ENCODE measurements at regions not wholly inside any gene's neighbourhood (a gene's known extent, or its start where the extent isn't known, plus 50 kb on each side); places are given as distances from the start of the nearest gene placed in this dataset.

DNA sequence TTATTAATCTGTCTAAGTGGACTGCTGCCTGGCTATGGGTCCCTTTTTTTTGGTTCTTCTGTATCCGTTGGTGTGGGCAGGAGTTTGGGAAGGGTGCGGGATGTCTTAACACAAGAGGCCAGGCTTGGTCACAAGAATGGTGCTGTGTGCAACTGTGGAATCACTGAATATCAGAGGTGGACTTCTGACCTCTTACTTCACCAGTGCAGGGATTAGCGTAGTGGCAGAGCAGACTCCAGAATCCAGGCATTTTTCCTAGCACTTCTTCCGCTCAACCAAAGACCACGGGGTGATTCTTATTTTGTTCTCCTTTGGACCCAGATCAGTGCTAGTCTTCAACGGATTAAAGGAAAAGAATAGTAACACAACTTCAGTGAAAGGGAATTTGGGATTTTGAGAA is 254.3 kb upstream of the TNP1 start:
- Histone ChIP-seq H3K27me3 (ENCODE audit: control insufficient read depth, insufficient read depth, low read length) (no peaks in the 10 kb centered on the region), H3K4me3 (ENCODE audit: low read depth, low read length) (no peak overlapping the region), H3K36me3 (ENCODE audit: control insufficient read depth, insufficient read depth, low read length) (no peaks in the 10 kb centered on the region)
- TF ChIP-seq, protein P1, sequence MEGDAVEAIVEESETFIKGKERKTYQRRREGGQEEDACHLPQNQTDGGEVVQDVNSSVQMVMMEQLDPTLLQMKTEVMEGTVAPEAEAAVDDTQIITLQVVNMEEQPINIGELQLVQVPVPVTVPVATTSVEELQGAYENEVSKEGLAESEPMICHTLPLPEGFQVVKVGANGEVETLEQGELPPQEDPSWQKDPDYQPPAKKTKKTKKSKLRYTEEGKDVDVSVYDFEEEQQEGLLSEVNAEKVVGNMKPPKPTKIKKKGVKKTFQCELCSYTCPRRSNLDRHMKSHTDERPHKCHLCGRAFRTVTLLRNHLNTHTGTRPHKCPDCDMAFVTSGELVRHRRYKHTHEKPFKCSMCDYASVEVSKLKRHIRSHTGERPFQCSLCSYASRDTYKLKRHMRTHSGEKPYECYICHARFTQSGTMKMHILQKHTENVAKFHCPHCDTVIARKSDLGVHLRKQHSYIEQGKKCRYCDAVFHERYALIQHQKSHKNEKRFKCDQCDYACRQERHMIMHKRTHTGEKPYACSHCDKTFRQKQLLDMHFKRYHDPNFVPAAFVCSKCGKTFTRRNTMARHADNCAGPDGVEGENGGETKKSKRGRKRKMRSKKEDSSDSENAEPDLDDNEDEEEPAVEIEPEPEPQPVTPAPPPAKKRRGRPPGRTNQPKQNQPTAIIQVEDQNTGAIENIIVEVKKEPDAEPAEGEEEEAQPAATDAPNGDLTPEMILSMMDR (IDR thresholded peaks at IDR 0.05; ENCODE audit: insufficient read depth, low read length, poor library complexity, severe bottlenecking) = no peak
- DNase-seq (ENCODE audit: low read depth) = no peak

DNA sequence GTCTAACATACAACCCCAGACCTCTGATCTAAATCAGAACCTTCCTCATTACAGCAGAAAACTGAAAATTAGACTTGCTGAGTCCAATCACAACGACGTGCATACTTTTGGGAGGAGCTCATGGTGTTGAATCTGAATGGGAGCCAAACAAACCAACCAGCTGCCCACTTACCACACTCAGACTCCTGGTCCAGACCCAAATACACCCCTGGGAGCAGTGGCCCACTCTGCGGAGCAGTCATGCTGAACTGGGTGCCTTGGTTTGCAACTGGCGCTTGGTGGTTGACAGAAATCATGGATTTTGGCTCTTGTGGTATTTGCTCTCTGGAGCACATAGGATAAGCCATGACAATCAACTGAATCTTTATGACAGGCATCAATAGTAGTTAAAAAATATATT is 253.6 kb upstream of the TNP1 start:
- DNase-seq (ENCODE audit: low read depth) = no peak
- TF ChIP-seq, protein P1 (IDR thresholded peaks at IDR 0.05; ENCODE audit: insufficient read depth, low read length, poor library complexity, severe bottlenecking) = no peak
- Histone ChIP-seq H3K4me3 (ENCODE audit: low read depth, low read length) (no peak overlapping the region), H3K36me3 (ENCODE audit: control insufficient read depth, insufficient read depth, low read length) (no peaks in the 10 kb centered on the region), H3K27me3 (ENCODE audit: control insufficient read depth, insufficient read depth, low read length) (no peaks in the 10 kb centered on the region)

DNA sequence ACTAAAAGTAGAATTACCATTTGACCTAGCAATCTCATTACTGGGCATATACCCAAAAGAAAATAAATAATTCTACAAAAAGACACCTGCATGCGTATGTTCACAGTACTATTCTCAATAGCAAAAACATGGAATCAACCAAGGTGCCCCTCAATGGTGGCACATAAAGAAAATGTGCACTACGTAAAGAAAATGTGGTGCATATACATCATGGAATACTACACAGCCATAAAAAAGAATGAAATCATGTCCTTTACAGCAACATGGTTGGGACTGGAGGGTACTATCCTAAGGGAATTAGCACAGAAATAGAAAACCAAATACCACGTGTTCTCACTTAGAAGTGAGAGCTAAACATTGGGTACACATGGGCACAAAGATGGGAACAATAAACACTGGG is 250.7 kb upstream of the TNP1 start:
- Histone ChIP-seq H3K36me3 (ENCODE audit: control insufficient read depth, insufficient read depth, low read length) (no peaks in the 10 kb centered on the region), H3K27me3 (ENCODE audit: control insufficient read depth, insufficient read depth, low read length) (no peaks in the 10 kb centered on the region), H3K4me3 (ENCODE audit: low read depth, low read length) (no peak overlapping the region)
- TF ChIP-seq, protein P1 (IDR thresholded peaks at IDR 0.05; ENCODE audit: insufficient read depth, low read length, poor library complexity, severe bottlenecking) = no peak
- DNase-seq (ENCODE audit: low read depth) = no peak

DNA sequence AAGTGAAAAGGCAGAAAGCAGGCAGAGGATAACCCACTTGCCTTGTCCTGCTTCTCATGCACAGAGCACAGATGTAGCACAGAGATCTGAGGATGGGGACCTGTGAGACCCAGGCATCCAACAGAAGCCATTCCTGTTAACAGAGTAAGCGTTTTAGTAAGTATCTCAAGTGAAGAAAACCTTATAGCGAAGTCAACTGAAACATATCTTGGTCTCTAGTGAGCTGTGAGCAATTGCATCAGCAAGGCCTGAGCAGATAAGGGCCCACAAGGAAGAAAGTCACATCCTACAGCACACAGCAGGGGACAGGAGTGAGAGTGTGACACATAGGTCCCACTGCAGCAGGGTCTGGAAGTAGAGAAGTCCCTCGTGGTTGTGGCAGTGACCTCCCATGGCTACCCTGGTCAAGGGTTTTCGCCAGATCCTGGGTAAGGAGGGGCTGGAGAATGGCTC is 248.7 kb upstream of the TNP1 start:
- no peaks in the 10 kb centered on the region for H3K27me3 ChIP-seq (ENCODE audit: control insufficient read depth, insufficient read depth, low read length)
- H3K36me3 ChIP-seq (ENCODE audit: control insufficient read depth, insufficient read depth, low read length) = no peaks in the 10 kb centered on the region
- no peak overlapping the region for H3K4me3 ChIP-seq (ENCODE audit: low read depth, low read length)
- no peak for DNase-seq (ENCODE audit: low read depth)
- TF ChIP-seq, protein P1 (IDR thresholded peaks at IDR 0.05; ENCODE audit: insufficient read depth, low read length, poor library complexity, severe bottlenecking) = no peak

DNA sequence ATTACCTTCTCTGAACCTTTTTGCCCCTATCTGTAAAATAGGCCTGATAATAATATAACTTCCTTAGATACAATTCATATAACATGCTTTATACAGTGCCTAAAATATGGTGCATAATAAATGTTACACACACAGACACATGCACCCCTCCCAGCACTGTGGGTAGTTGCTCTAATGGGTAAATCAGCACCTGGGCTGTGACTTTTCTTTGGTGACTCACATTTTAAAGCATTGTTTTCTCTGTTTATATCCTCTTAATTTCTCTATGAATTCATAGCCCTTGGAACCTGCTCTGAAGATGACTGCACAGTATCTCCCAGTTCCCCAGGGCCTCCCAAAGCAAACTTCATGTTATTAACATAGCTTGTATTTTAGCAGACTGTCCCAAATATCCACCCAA is 248.2 kb upstream of the TNP1 start:
- TF ChIP-seq, protein P1 (IDR thresholded peaks at IDR 0.05; ENCODE audit: insufficient read depth, low read length, poor library complexity, severe bottlenecking) = no peak
- no peaks in the 10 kb centered on the region for H3K36me3 ChIP-seq (ENCODE audit: control insufficient read depth, insufficient read depth, low read length)
- no peaks in the 10 kb centered on the region for H3K27me3 ChIP-seq (ENCODE audit: control insufficient read depth, insufficient read depth, low read length)
- no peak overlapping the region for H3K4me3 ChIP-seq (ENCODE audit: low read depth, low read length)
- DNase-seq (ENCODE audit: low read depth) = no peak

DNA sequence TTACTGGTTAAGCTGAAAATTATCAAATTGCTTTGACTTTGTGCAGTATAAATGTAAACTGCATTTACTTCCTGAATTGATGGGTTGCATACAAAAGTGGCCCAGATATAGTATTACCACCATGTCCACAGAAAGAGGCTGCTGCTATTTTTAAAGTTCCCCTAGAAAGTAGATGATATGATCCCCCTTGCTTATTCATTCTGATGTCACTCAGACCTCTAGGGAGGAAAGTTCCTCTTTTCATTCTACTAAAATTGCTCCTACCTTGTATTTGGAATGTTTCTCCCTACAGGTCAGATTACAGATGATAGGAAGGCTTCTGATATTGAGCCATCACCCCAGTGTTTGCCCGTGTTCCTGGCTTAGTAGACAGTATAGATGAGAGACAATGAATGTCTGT is 247.6 kb upstream of the TNP1 start:
- no peak for DNase-seq (ENCODE audit: low read depth)
- no peaks in the 10 kb centered on the region for H3K27me3 ChIP-seq (ENCODE audit: control insufficient read depth, insufficient read depth, low read length)
- TF ChIP-seq, protein P1 (IDR thresholded peaks at IDR 0.05; ENCODE audit: insufficient read depth, low read length, poor library complexity, severe bottlenecking) = no peak

More for the DNA sequence above, 247.6 kb upstream of the TNP1 start:
- no peak overlapping the region for H3K4me3 ChIP-seq (ENCODE audit: low read depth, low read length)
- H3K36me3 ChIP-seq (ENCODE audit: control insufficient read depth, insufficient read depth, low read length) = no peaks in the 10 kb centered on the region
